Ishikawa (cell line): ENCODE measurements at regions not wholly inside any gene's neighbourhood (a gene's known extent, or its start where the extent isn't known, plus 50 kb on each side); places are given as distances from the start of the nearest gene placed in this dataset.

ENCODE experiments used
- CREB1 ChIP-seq: IDR thresholded peaks from 2 replicates; pipeline ENCODE4 v1.6.1; 2012; ENCODE audit warnings: low read depth
- EP300 ChIP-seq: IDR thresholded peaks from 2 replicates; pipeline ENCODE4 v1.6.1; 2012; ENCODE audit warnings: borderline replicate concordance
- FOXM1 ChIP-seq: IDR thresholded peaks from 2 replicates; pipeline ENCODE4 v1.6.1; 2012; ENCODE audit warnings: low read depth, borderline replicate concordance
- MAX ChIP-seq: IDR thresholded peaks from 2 replicates; pipeline ENCODE4 v1.6.1; 2012
- RAD21 ChIP-seq: IDR thresholded peaks from 2 replicates; pipeline ENCODE4 v1.6.1; 2012; ENCODE audit warnings: low read depth
- TAF1 ChIP-seq: IDR thresholded peaks from 2 replicates; pipeline ENCODE4 v1.6.1; 2012; ENCODE audit warnings: low read depth, mild to moderate bottlenecking
- YY1 ChIP-seq: IDR thresholded peaks from 2 replicates; pipeline ENCODE4 v1.6.1; 2012; ENCODE audit warnings: low read depth
- TF ChIP-seq, protein P1 (sequence below): IDR thresholded peaks from 2 replicates; pipeline ENCODE4 v1.6.1; 2012; ENCODE audit warnings: low read depth, mild to moderate bottlenecking

GRCh38 chr4:153090670-153091385 is 113.4 kb upstream of the TRIM2 start:
- TF ChIP-seq CREB1 (no peak), FOXM1 (no peak), TAF1 (no peak), RAD21 (no peak), EP300 (no peak), MAX (no peak), YY1 (no peak)
- TF ChIP-seq, protein P1, sequence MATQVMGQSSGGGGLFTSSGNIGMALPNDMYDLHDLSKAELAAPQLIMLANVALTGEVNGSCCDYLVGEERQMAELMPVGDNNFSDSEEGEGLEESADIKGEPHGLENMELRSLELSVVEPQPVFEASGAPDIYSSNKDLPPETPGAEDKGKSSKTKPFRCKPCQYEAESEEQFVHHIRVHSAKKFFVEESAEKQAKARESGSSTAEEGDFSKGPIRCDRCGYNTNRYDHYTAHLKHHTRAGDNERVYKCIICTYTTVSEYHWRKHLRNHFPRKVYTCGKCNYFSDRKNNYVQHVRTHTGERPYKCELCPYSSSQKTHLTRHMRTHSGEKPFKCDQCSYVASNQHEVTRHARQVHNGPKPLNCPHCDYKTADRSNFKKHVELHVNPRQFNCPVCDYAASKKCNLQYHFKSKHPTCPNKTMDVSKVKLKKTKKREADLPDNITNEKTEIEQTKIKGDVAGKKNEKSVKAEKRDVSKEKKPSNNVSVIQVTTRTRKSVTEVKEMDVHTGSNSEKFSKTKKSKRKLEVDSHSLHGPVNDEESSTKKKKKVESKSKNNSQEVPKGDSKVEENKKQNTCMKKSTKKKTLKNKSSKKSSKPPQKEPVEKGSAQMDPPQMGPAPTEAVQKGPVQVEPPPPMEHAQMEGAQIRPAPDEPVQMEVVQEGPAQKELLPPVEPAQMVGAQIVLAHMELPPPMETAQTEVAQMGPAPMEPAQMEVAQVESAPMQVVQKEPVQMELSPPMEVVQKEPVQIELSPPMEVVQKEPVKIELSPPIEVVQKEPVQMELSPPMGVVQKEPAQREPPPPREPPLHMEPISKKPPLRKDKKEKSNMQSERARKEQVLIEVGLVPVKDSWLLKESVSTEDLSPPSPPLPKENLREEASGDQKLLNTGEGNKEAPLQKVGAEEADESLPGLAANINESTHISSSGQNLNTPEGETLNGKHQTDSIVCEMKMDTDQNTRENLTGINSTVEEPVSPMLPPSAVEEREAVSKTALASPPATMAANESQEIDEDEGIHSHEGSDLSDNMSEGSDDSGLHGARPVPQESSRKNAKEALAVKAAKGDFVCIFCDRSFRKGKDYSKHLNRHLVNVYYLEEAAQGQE, result no peak
